Kidney epithelial cell (primary cell): ENCODE measurements at regions not wholly inside any gene's neighbourhood (a gene's known extent, or its start where the extent isn't known, plus 50 kb on each side); places are given as distances from the start of the nearest gene placed in this dataset.
"Not testable (repeated sequence)": the region's sequence is repeated elsewhere in the genome, so short reads cannot be mapped to it uniquely, and the experiment has no call there.

ENCODE experiments used
- DNase-seq: peaks from one replicate; pipeline ENCODE4 v3.0.0-alpha.2; 2010; ENCODE audit warnings: low read depth
- H3K27me3 ChIP-seq: 2 replicates; pipeline ENCODE4 v1.6.0; 2011; ENCODE audit warnings: low read length; ENCODE audit not compliant: control insufficient read depth, insufficient read depth
- H3K36me3 ChIP-seq: 2 replicates; pipeline ENCODE4 v1.5.1; 2011; ENCODE audit warnings: low read length; ENCODE audit not compliant: control insufficient read depth, insufficient read depth
- H3K4me3 ChIP-seq: 2 replicates; pipeline ENCODE4 v1.5.1; 2011; ENCODE audit warnings: low read depth, mild to moderate bottlenecking, control low read depth, low read length
- TF ChIP-seq, protein P1 (sequence below): IDR thresholded peaks from 2 replicates; pipeline ENCODE4 v1.5.1; 2011; ENCODE audit warnings: mild to moderate bottlenecking, moderate library complexity, low read length, control low read depth, inconsistent platforms; ENCODE audit not compliant: insufficient read depth, poor library complexity, severe bottlenecking

DNA sequence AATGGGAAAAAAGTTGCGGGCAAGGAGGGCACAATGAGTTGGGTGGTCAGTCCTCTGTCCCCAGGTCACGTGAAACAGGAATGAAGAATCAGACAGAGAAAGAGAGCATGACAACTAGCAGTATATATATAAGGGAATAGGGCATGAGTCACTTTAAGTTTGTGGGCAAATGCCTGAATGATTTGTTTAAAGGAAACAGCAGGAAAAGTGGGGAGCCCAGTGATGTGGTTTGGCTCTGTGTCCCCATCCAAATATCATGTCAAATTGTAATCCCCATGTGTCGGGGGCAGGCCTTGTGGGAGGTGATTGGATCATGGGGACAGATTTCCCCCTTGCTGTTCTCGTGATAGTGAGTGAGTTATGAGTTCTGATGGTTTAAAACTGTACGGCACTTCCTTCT lies 195.3 kb upstream of the IGF1 start:
- Histone ChIP-seq H3K36me3 (no peaks in the 10 kb centered on the region), H3K27me3 (no peaks in the 10 kb centered on the region), H3K4me3 (no peak overlapping the region)
- no peak for DNase-seq
- TF ChIP-seq, protein P1, sequence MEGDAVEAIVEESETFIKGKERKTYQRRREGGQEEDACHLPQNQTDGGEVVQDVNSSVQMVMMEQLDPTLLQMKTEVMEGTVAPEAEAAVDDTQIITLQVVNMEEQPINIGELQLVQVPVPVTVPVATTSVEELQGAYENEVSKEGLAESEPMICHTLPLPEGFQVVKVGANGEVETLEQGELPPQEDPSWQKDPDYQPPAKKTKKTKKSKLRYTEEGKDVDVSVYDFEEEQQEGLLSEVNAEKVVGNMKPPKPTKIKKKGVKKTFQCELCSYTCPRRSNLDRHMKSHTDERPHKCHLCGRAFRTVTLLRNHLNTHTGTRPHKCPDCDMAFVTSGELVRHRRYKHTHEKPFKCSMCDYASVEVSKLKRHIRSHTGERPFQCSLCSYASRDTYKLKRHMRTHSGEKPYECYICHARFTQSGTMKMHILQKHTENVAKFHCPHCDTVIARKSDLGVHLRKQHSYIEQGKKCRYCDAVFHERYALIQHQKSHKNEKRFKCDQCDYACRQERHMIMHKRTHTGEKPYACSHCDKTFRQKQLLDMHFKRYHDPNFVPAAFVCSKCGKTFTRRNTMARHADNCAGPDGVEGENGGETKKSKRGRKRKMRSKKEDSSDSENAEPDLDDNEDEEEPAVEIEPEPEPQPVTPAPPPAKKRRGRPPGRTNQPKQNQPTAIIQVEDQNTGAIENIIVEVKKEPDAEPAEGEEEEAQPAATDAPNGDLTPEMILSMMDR = no peak

DNA sequence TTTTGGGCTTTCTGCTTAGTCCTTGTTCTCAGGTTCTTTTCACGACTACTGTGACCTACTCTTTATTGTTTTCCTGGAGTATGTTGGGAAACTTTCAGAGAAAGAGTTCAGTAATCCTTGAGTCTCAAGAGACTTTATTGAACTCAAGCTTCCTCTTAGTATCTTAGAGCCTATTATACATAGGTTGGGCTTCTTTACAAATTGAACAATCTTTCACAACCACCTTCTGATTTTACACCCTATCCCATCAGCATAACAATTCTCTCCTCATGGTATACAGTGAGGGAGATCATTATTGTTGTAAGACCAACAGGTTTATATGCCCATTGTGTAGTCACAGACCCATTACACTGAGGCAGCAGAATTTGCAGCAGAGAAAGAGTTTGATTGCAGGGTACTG lies 193.2 kb upstream of the IGF1 start:
- TF ChIP-seq, protein P1 = no peak
- DNase-seq = no peak
- H3K27me3 ChIP-seq = no peaks in the 10 kb centered on the region
- no peak overlapping the region for H3K4me3 ChIP-seq
- H3K36me3 ChIP-seq = no peaks in the 10 kb centered on the region

DNA sequence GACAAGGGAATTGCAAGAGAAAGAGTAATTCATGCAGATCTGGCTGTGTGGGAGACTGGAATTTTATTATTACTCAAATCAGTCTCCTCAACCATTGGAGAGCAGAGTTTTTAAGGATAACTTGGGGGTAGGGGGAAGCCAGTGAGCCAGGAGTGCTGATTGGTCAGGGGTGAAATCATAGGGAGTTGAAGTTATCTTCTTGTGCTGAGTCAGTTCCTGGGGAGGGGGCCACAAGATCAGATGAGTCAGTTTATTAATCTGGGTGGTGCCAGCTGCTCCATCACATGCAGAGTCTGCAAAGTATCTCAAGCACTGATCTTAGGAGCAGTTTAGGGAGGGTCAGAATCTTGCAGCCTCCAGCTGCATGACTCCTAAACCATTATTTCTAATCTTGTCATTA lies 191.8 kb upstream of the IGF1 start:
- not testable (repeated sequence) for H3K36me3 ChIP-seq, H3K4me3 ChIP-seq, H3K27me3 ChIP-seq, DNase-seq

DNA sequence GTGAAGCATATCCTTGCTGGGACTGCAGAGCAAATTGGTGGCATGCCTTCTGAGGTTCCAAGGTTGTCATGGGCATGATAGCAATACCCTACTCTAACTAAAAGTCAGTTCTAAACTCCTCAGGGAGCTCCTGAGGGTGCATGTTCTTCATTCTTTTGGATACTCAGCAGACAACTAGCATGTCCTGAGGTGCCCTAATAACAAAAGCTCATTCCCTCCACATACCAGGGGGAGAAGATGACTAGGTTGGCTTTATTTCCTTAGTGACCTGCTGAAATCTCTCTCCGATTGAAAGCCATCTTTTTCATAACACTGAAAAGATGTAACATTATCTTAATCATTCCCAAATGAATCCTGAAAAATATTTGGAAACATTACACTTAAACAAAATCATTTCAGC lies 188.7 kb upstream of the IGF1 start:
- Histone ChIP-seq H3K36me3 (no peaks in the 10 kb centered on the region), H3K4me3 (no peak overlapping the region), H3K27me3 (no peaks in the 10 kb centered on the region)
- TF ChIP-seq, protein P1 = no peak
- DNase-seq = no peak

DNA sequence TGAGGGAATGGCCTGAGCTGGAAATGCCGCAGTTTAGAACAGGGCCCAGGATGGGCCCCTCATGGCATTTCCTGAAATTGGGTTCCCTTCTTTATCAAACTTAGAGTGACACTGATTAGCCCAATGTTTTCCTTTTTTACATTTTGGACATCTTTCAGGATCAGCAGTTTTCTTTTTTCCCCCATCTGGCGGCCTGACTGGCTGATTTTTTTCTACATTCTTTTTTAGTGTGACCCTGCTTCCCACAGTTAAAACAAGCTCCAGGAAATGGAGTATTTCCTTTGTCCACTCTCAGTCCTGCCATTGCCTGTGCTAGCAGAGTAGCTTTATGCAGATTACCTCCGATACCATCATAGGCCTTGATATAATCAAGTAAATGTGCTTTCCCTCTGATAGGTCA lies 185.8 kb upstream of the IGF1 start:
- H3K36me3 ChIP-seq, H3K4me3 ChIP-seq, H3K27me3 ChIP-seq, DNase-seq: not testable (repeated sequence)

DNA sequence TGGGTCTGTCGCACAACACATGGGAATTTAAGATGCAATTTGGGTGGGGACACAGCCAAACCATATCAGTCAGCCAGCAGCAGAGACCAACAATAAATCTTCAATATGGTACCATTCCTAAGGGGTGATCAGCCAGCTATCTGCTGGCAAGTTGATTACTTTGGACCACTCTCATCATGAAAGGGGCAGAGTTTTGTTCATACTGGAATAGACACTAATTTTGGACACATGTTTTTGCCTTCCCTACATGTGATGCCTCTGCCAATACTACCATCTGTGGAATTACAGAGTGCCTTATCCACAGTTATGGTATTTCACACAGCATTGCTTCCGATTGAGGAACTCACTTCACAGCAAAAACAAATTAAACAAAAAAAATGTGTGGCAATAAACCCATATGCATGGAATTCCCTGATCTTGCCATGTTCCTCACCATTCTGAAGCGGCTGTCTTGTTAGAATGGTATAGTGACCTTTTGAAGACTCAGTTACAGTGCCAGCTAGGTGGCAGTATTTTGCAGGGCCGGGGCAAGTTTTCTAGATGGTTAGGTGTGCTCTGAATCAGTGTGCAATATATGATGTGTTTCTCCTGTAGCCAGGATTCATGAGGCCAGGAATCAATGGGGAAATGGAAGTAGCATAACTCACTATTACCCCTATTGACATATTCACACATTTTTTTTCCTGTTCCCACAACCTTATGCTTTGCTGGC lies 179.0 kb upstream of the IGF1 start:
- no peaks in the 10 kb centered on the region for H3K27me3 ChIP-seq
- TF ChIP-seq, protein P1 = no peak
- H3K4me3 ChIP-seq = no peak overlapping the region
- H3K36me3 ChIP-seq = no peaks in the 10 kb centered on the region
- DNase-seq = no peak

DNA sequence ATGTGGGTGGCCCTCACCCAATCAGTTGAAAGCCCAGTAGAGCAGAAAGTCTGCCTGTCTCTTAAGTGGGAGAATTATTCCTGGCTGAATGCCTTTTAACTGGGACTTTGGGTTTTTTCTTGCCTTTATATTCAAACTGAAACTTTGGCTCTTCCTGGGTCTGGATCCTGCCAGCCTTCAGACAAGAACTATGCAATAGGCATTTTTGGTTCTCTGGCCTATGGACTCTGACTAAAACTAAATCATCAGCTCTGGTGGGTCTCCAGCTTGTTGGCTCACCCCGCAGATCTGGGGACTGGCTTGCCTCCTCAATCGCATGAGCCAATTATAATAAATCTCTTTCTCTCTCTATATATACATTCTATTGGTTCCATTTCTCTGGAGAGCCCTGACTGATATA lies 173.0 kb upstream of the IGF1 start:
- no peaks in the 10 kb centered on the region for H3K27me3 ChIP-seq
- DNase-seq = no peak
- TF ChIP-seq, protein P1 = no peak
- H3K4me3 ChIP-seq = no peak overlapping the region
- no peaks in the 10 kb centered on the region for H3K36me3 ChIP-seq
